ENCODE measurements at regions not wholly inside any gene's neighbourhood (a gene's known extent, or its start where the extent isn't known, plus 50 kb on each side); places are given as distances from the start of the nearest gene placed in this dataset.
"Not testable (repeated sequence)": the region's sequence is repeated elsewhere in the genome, so short reads cannot be mapped to it uniquely, and the experiment has no call there.

DNA sequence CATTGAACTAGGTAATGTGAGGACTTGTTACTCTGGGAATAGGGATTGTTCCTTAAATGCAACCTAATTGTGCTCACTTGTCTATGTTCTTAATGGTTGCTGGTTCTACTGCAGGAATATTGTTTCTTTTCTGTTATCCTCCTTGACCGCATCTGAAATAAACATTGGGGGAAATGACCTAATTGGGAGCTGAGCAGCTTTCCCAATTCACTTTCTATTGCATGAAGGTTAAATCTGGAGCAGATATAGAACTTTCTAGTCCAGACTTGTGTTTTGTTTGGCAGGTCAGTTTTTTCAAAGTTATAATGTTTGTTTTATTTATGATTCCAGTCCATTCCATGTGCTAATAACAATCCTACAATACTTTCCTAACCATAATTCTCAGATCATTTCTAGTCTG, 981.0 kb upstream of the CITED2 start:
- no peaks in the 10 kb centered on the region for H3K27me3 ChIP-seq (ENCODE audit: control insufficient read depth, insufficient read depth, low read length)
- H3K9me3 ChIP-seq (ENCODE audit: control insufficient read depth, insufficient read depth, low read length), result no peaks in the 10 kb centered on the region
- H3K4me3 ChIP-seq (ENCODE audit: low read length), result no peak overlapping the region
- H3K4me1 ChIP-seq (ENCODE audit: control insufficient read depth, insufficient read depth, low read length), result no peaks in the 10 kb centered on the region; the same call in 1 of the 2 replicates
- WGBS (ENCODE audit: insufficient coverage, insufficient read length), result no CpG with 5 or more reads among the region's 1 CpG
- no peaks in the 10 kb centered on the region for H3K36me3 ChIP-seq (ENCODE audit: control insufficient read depth, insufficient read depth, low read length)
- no peak overlapping the region for H3K27ac ChIP-seq (ENCODE audit: low read length)
- DNase-seq (ENCODE audit: low read depth, low spot score), result no peak

DNA sequence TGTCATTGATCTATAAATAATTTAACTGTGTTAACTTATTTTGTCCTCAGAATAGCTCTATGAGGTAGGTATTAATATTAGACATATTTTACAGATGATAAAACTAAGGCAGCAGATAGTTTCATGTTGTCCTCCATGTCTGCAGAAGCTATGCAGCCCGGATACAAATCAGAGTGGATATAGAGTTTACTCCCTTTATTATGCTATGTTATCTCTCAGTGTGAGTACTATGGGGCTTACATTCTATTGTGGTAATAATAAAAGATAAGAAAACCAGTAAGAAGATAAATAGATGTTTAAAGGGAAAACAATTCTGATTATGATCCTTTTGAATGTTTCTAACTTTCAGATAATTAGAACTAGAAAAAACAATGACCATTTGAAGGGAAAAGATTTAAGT, 979.8 kb upstream of the CITED2 start:
- H3K27ac ChIP-seq (ENCODE audit: low read length), result no peak overlapping the region
- no peaks in the 10 kb centered on the region for H3K9me3 ChIP-seq (ENCODE audit: control insufficient read depth, insufficient read depth, low read length)
- no peaks in the 10 kb centered on the region for H3K27me3 ChIP-seq (ENCODE audit: control insufficient read depth, insufficient read depth, low read length)
- no peaks in the 10 kb centered on the region for H3K36me3 ChIP-seq (ENCODE audit: control insufficient read depth, insufficient read depth, low read length)
- H3K4me1 ChIP-seq (ENCODE audit: control insufficient read depth, insufficient read depth, low read length), result no peaks in the 10 kb centered on the region; the same call in 1 of the 2 replicates
- no peak for DNase-seq (ENCODE audit: low read depth, low spot score)
- no CpG with 5 or more reads among the region's 1 CpG for WGBS (ENCODE audit: insufficient coverage, insufficient read length)
- H3K4me3 ChIP-seq (ENCODE audit: low read length), result no peak overlapping the region

GRCh38 chr6:140353536-140353935, 979.1 kb upstream of the CITED2 start:
- H3K27ac ChIP-seq (ENCODE audit: low read length), result no peak overlapping the region
- no peaks in the 10 kb centered on the region for H3K36me3 ChIP-seq (ENCODE audit: control insufficient read depth, insufficient read depth, low read length)
- H3K4me3 ChIP-seq (ENCODE audit: low read length), result no peak overlapping the region
- no peak for DNase-seq (ENCODE audit: low read depth, low spot score)
- H3K4me1 ChIP-seq (ENCODE audit: control insufficient read depth, insufficient read depth, low read length), result no peaks in the 10 kb centered on the region; the same call in 1 of the 2 replicates
- no peaks in the 10 kb centered on the region for H3K9me3 ChIP-seq (ENCODE audit: control insufficient read depth, insufficient read depth, low read length)
- no CpG with 5 or more reads among the region's 1 CpG for WGBS (ENCODE audit: insufficient coverage, insufficient read length)
- no peaks in the 10 kb centered on the region for H3K27me3 ChIP-seq (ENCODE audit: control insufficient read depth, insufficient read depth, low read length)

DNA sequence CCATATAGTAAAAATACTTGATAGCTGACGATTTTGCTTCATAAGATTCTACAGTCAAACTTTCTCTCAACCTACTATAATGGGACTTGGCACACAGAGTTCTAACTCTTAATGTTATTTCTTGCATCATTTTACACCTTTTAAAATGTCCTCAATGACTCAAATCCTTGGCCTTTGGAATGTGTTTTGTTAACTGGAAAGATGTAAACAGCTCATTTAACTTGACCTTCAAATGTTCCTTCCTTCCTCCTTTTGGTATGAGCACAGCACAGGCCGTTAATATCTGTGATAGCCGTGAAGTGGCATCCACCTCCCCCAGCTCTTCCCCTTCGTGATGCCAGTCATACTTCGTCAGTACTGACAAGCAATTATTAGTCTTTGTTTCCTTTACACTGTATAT, 972.0 kb upstream of the CITED2 start:
- no peak overlapping the region for H3K4me3 ChIP-seq (ENCODE audit: low read length)
- no peak for DNase-seq (ENCODE audit: low read depth, low spot score)
- H3K36me3 ChIP-seq (ENCODE audit: control insufficient read depth, insufficient read depth, low read length), result no peaks in the 10 kb centered on the region
- H3K27ac ChIP-seq (ENCODE audit: low read length), result no peak overlapping the region
- no peaks in the 10 kb centered on the region for H3K27me3 ChIP-seq (ENCODE audit: control insufficient read depth, insufficient read depth, low read length)
- no peaks in the 10 kb centered on the region; the same call in 1 of the 2 replicates for H3K4me1 ChIP-seq (ENCODE audit: control insufficient read depth, insufficient read depth, low read length)
- H3K9me3 ChIP-seq (ENCODE audit: control insufficient read depth, insufficient read depth, low read length), result no peaks in the 10 kb centered on the region
- no CpG with 5 or more reads among the region's 5 CpGs for WGBS (ENCODE audit: insufficient coverage, insufficient read length)

- Histone ChIP-seq H3K27me3 (ENCODE audit: control insufficient read depth, insufficient read depth, low read length) (no peaks in the 10 kb centered on the region), H3K4me3 (ENCODE audit: low read length) (no peak overlapping the region), H3K4me1 (ENCODE audit: control insufficient read depth, insufficient read depth, low read length) (no peaks in the 10 kb centered on the region), H3K9me3 (ENCODE audit: control insufficient read depth, insufficient read depth, low read length) (no peaks in the 10 kb centered on the region), H3K27ac (ENCODE audit: low read length) (no peak overlapping the region), H3K36me3 (ENCODE audit: control insufficient read depth, insufficient read depth, low read length) (no peaks in the 10 kb centered on the region)
- WGBS (ENCODE audit: insufficient coverage, insufficient read length), result no CpG with 5 or more reads among the region's 3 CpGs
- DNase-seq (ENCODE audit: low read depth, low spot score), result no peak
Observed at GRCh38 chr6:140345935-140346334, 971.5 kb upstream of the CITED2 start.

DNA sequence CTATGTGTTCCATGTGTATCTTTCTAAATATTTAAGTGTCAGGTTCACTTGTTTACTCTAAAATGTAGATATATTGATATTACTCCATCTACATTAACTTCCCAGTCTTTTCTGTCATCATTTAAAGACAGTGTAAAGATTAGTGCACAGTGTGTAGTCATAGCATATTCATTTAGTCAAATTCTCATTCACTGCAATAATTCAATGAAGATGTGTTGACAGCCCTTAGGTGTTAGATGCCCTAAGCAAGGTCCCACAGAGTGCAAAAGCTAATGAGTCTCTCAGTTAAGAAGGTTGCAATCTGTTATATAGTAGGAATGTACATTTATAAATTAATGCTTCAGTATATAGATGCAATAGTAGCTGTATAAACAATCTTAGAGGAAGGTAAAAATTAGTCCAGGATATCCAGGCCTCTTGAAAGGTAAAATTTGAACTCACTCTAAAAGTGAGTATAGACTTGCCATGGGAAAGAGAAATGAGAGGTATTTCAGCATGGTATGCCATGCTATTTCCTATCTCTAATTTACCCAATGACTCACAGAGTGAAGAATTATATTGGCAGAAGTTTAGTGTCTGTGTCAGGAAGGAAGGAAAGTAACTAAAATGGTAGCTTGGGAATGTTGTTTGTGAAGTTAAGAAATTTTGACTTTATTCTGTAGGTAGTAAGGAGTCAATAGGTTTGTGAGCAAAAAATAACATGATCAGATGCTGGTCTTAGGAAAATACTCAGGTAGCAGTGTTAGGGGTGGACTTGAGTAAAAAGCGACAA, 969.9 kb upstream of the CITED2 start:
- WGBS (ENCODE audit: insufficient coverage, insufficient read length), result no CpG with 5 or more reads among the region's 1 CpG

DNA sequence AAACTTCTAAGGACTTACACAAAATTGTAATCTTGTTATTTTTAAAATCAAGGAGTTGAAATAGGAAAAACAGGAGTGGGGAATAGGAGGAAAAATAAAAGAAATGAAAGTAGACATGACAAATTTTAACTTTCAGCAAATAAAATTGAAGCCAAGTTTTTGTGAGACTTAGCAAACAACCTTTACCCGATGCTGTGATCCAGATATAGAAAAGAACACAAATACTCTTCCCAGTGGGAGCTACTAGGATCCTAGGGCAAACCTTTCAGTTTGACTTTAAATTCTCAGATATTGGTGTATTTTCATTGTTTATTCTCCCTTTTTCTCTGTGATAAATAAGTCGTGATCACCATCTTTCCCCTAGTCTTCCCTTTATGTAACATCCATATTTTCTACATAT, 968.7 kb upstream of the CITED2 start:
- no CpG with 5 or more reads among the region's 2 CpGs for WGBS (ENCODE audit: insufficient coverage, insufficient read length)

More for the DNA sequence above, 969.9 kb upstream of the CITED2 start:
- H3K4me3 ChIP-seq (ENCODE audit: low read length), result no peak overlapping the region
- H3K27me3 ChIP-seq (ENCODE audit: control insufficient read depth, insufficient read depth, low read length), result no peaks in the 10 kb centered on the region
- no peaks in the 10 kb centered on the region for H3K9me3 ChIP-seq (ENCODE audit: control insufficient read depth, insufficient read depth, low read length)
- no peak overlapping the region for H3K27ac ChIP-seq (ENCODE audit: low read length)
- no peaks in the 10 kb centered on the region for H3K36me3 ChIP-seq (ENCODE audit: control insufficient read depth, insufficient read depth, low read length)
- no peak for DNase-seq (ENCODE audit: low read depth, low spot score)
- H3K4me1 ChIP-seq (ENCODE audit: control insufficient read depth, insufficient read depth, low read length), result no peaks in the 10 kb centered on the region

DNA sequence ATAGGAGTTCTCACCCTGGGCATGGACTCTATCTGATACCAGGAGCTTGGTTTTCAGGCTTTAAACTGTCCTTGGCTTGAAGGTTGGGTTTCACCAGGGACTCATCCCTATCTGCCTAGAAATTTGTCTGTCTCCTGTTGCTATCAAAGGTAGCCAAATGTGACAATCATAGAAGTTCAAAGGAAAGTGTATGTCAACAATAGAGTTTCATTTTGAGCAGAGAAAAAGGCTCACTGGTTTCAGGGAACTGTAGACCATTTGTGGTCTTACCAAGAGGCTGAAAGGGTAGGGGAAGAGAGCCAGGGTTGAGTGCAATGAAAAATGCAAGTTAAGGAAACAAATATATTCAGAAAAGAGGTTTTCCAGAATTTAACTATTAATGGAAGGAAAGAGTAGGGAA, 966.8 kb upstream of the CITED2 start:
- Histone ChIP-seq H3K9me3 (ENCODE audit: control insufficient read depth, insufficient read depth, low read length) (no peaks in the 10 kb centered on the region), H3K27ac (ENCODE audit: low read length) (no peak overlapping the region), H3K27me3 (ENCODE audit: control insufficient read depth, insufficient read depth, low read length) (no peaks in the 10 kb centered on the region), H3K4me1 (ENCODE audit: control insufficient read depth, insufficient read depth, low read length) (no peaks in the 10 kb centered on the region), H3K4me3 (ENCODE audit: low read length) (no peak overlapping the region), H3K36me3 (ENCODE audit: control insufficient read depth, insufficient read depth, low read length) (no peaks in the 10 kb centered on the region)
- no peak for DNase-seq (ENCODE audit: low read depth, low spot score)

More for the DNA sequence above, 968.7 kb upstream of the CITED2 start:
- H3K4me1 ChIP-seq (ENCODE audit: control insufficient read depth, insufficient read depth, low read length), result no peaks in the 10 kb centered on the region
- no peak overlapping the region for H3K27ac ChIP-seq (ENCODE audit: low read length)
- H3K36me3 ChIP-seq (ENCODE audit: control insufficient read depth, insufficient read depth, low read length), result no peaks in the 10 kb centered on the region
- DNase-seq (ENCODE audit: low read depth, low spot score), result no peak
- H3K27me3 ChIP-seq (ENCODE audit: control insufficient read depth, insufficient read depth, low read length), result no peaks in the 10 kb centered on the region
- H3K4me3 ChIP-seq (ENCODE audit: low read length), result no peak overlapping the region
- no peaks in the 10 kb centered on the region for H3K9me3 ChIP-seq (ENCODE audit: control insufficient read depth, insufficient read depth, low read length)

GRCh38 chr6:140340795-140341194, 966.3 kb upstream of the CITED2 start:
- no peaks in the 10 kb centered on the region for H3K36me3 ChIP-seq (ENCODE audit: control insufficient read depth, insufficient read depth, low read length)
- no peak overlapping the region for H3K27ac ChIP-seq (ENCODE audit: low read length)
- DNase-seq (ENCODE audit: low read depth, low spot score), result no peak
- no CpG with 5 or more reads among the region's 3 CpGs for WGBS (ENCODE audit: insufficient coverage, insufficient read length)
- no peaks in the 10 kb centered on the region for H3K4me1 ChIP-seq (ENCODE audit: control insufficient read depth, insufficient read depth, low read length)
- no peaks in the 10 kb centered on the region for H3K27me3 ChIP-seq (ENCODE audit: control insufficient read depth, insufficient read depth, low read length)
- no peaks in the 10 kb centered on the region for H3K9me3 ChIP-seq (ENCODE audit: control insufficient read depth, insufficient read depth, low read length)
- H3K4me3 ChIP-seq (ENCODE audit: low read length), result no peak overlapping the region

- H3K27me3 ChIP-seq (ENCODE audit: control insufficient read depth, insufficient read depth, low read length); H3K27ac ChIP-seq (ENCODE audit: low read length); H3K9me3 ChIP-seq (ENCODE audit: control insufficient read depth, insufficient read depth, low read length); H3K36me3 ChIP-seq (ENCODE audit: control insufficient read depth, insufficient read depth, low read length); H3K4me1 ChIP-seq (ENCODE audit: control insufficient read depth, insufficient read depth, low read length); DNase-seq (ENCODE audit: low read depth, low spot score); H3K4me3 ChIP-seq (ENCODE audit: low read length): not testable (repeated sequence)
- no CpG with 5 or more reads among the region's 2 CpGs for WGBS (ENCODE audit: insufficient coverage, insufficient read length)
Observed at GRCh38 chr6:140339084-140339483, 964.6 kb upstream of the CITED2 start.

- H3K27me3 ChIP-seq (ENCODE audit: control insufficient read depth, insufficient read depth, low read length), result no peaks in the 10 kb centered on the region
- DNase-seq (ENCODE audit: low read depth, low spot score), result no peak
- H3K27ac ChIP-seq (ENCODE audit: low read length), result no peak overlapping the region
- no peaks in the 10 kb centered on the region for H3K9me3 ChIP-seq (ENCODE audit: control insufficient read depth, insufficient read depth, low read length)
- WGBS (ENCODE audit: insufficient coverage, insufficient read length), result no CpG with 5 or more reads among the region's 2 CpGs
- no peaks in the 10 kb centered on the region for H3K36me3 ChIP-seq (ENCODE audit: control insufficient read depth, insufficient read depth, low read length)
- no peaks in the 10 kb centered on the region for H3K4me1 ChIP-seq (ENCODE audit: control insufficient read depth, insufficient read depth, low read length)
- H3K4me3 ChIP-seq (ENCODE audit: low read length), result no peak overlapping the region
Observed at GRCh38 chr6:140321891-140322290, 947.4 kb upstream of the CITED2 start.

Data from iPS DF 6.9 (cell line).